ENCODE measurements at regions not wholly inside any gene's neighbourhood (a gene's known extent, or its start where the extent isn't known, plus 50 kb on each side); places are given as distances from the start of the nearest gene placed in this dataset.
A peak's percentile ranks its signal among the peaks of the same experiment; 100 is the strongest.

- DNase-seq = no peak
These were observed 60.7 kb upstream of the MAP1LC3B2 start for GRCh38 chr12:116498471-116498870.

GRCh38 chr12:116502141-116502725 is 56.9 kb upstream of the MAP1LC3B2 start:
- no peak for DNase-seq

GRCh38 chr12:116502989-116503496 is 56.1 kb upstream of the MAP1LC3B2 start:
- no peak for DNase-seq

GRCh38 chr12:116504438-116504837 is 54.7 kb upstream of the MAP1LC3B2 start:
- DNase-seq = no peak

GRCh38 chr12:116506697-116507064 is 52.5 kb upstream of the MAP1LC3B2 start:
- DNase-seq = no peak

- peak; percentile 60 for DNase-seq
These were observed 50.7 kb upstream of the MAP1LC3B2 start for GRCh38 chr12:116508145-116509121.

All from CD4-positive, alpha-beta T cell treated with Interleukin-6 for 4 hours (primary cell).